Transverse colon (tissue), 4 donors: ENCODE measurements at regions not wholly inside any gene's neighbourhood (a gene's known extent, or its start where the extent isn't known, plus 50 kb on each side); places are given as distances from the start of the nearest gene placed in this dataset.

Source experiments
- DNase-seq: peaks from one replicate; pipeline ENCODE4 v3.0.0-alpha.2; 2019
- H3K27ac ChIP-seq, 4 donors: fragments of 200-600 bp; sonication (generic); 2 replicates each; pipeline ENCODE4 v1.5.1; 2016 to 2018; ENCODE audit warnings: inconsistent platforms in 4 of 4
- H3K27me3 ChIP-seq: fragments of 200-600 bp; sonication (generic); 2 replicates; pipeline ENCODE4 v1.5.1; 2017; ENCODE audit warnings: inconsistent platforms
- H3K36me3 ChIP-seq, 4 donors: fragments of 200-600 bp; sonication (generic); 2 replicates each; pipeline ENCODE4 v1.5.1; 2017 to 2019; ENCODE audit warnings: inconsistent platforms in 4 of 4
- H3K4me1 ChIP-seq, 4 donors: fragments of 200-600 bp; sonication (generic); 2 replicates each; pipeline ENCODE4 v1.5.1; 2017 to 2020; ENCODE audit warnings: inconsistent platforms in 4 of 4
- H3K4me3 ChIP-seq, 4 donors: fragments of 200-600 bp; sonication (generic); 1 replicate in 1 of 4; 2 replicates in 3 of 4; pipeline versions ENCODE4 v1.5.1 to v1.6.1; 2017 to 2019; ENCODE audit warnings: inconsistent platforms in 4 of 4
- H3K9me3 ChIP-seq, 2 donors: fragments of 200-600 bp; sonication (generic); 2 replicates each; pipeline ENCODE4 v1.5.1; 2017 to 2019; ENCODE audit warnings: inconsistent platforms in 2 of 2
- EP300 ChIP-seq: sonication (generic); formaldehyde crosslinking; IDR thresholded peaks from one replicate; pipeline ENCODE4 v1.6.1; 2017; ENCODE audit warnings: antibody characterized with exemption, low read depth
- POLR2A ChIP-seq: fragments of 450-650 bp; IDR thresholded peaks from one replicate; pipeline ENCODE4 v1.6.1; 2016; ENCODE audit warnings: antibody characterized with exemption, mild to moderate bottlenecking, moderate library complexity
- POLR2AphosphoS5 ChIP-seq, 3 donors: sonication (generic); formaldehyde crosslinking; IDR thresholded peaks; one replicate each; pipeline ENCODE4 v1.6.1; 2016; ENCODE audit warnings: antibody characterized with exemption in 3 of 3
- WGBS, 2 donors: methylation state at CpG; one replicate each; pipeline ENCODE4 v1.1.5; 2018; ENCODE audit warnings: low coverage in 1 of 2; 5-methylcytosine and 5-hydroxymethylcytosine counted together
- in situ Hi-C, 4 donors: fragments of 200-750 bp; cut with MboI; loops; one replicate each; pipeline versions ENCODE4 v1.15.0 to v1.15.1; 2017; ENCODE audit warnings: low sequenced_read_pairs in 3 of 4, low pct_ligation_motif_present in 1 of 4, low pct_unique_long_range_greater_than_20kb in 1 of 4
- intact Hi-C: fragments of 100-400 bp; cut with DNase I; formaldehyde crosslinking; loops from one replicate; pipeline ENCODE4 v1.15.1; 2023; ENCODE audit warnings: low total_unique reads
- TF ChIP-seq, protein P1 (sequence below), 5 experiments: fragments of 200-600 bp in 3 of 5; fragments of 450-650 bp in 2 of 5; sonication (generic) in 3 of 5; IDR thresholded peaks; 1 replicate in 2 of 5; 2 replicates in 3 of 5; pipeline ENCODE4 v1.5.1; 2016 to 2017; ENCODE audit warnings: antibody characterized with exemption in 5 of 5, inconsistent platforms in 3 of 5, mild to moderate bottlenecking in 2 of 5, moderate library complexity in 1 of 5

DNA sequence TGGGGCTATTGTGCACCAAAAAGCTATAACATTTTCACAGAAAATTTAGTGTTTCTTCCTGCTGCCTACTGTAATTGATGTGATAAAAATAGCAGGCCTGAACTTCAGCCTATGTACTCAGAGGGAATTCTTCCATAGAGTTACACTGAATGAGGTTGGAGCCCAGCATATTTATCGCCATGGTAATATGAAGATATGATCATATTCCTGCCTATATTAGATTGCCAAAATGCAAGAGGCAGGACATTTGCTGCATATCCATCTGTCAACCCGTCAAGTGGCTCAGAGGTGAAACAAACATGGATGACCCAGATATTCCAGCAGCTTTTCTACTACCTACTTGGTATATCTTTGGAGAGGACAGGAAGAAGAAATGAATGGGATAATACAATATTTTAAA lies 1150.6 kb downstream of the TBL1XR1 start:
- 20 to 85% methylated on average over 1 to 2 of the region's 2 CpGs for WGBS, 2 donors
- H3K9me3 ChIP-seq, result no peaks in the 10 kb centered on the region
- H3K27ac ChIP-seq, result no peak overlapping the region
- no peaks in the 10 kb centered on the region for H3K4me1 ChIP-seq
- no peak for DNase-seq
- TF ChIP-seq POLR2AphosphoS5 (IDR thresholded peaks at IDR 0.05) (no peak), POLR2A (no peak), EP300 (no peak)
- TF ChIP-seq, protein P1, sequence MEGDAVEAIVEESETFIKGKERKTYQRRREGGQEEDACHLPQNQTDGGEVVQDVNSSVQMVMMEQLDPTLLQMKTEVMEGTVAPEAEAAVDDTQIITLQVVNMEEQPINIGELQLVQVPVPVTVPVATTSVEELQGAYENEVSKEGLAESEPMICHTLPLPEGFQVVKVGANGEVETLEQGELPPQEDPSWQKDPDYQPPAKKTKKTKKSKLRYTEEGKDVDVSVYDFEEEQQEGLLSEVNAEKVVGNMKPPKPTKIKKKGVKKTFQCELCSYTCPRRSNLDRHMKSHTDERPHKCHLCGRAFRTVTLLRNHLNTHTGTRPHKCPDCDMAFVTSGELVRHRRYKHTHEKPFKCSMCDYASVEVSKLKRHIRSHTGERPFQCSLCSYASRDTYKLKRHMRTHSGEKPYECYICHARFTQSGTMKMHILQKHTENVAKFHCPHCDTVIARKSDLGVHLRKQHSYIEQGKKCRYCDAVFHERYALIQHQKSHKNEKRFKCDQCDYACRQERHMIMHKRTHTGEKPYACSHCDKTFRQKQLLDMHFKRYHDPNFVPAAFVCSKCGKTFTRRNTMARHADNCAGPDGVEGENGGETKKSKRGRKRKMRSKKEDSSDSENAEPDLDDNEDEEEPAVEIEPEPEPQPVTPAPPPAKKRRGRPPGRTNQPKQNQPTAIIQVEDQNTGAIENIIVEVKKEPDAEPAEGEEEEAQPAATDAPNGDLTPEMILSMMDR (IDR thresholded peaks at IDR 0.05), result no peak
- in situ Hi-C loops, result no loop called here
- intact Hi-C loops, result no loop called here
- H3K36me3 ChIP-seq, result no peaks in the 10 kb centered on the region
- no peaks in the 10 kb centered on the region for H3K27me3 ChIP-seq
- no peak overlapping the region for H3K4me3 ChIP-seq

DNA sequence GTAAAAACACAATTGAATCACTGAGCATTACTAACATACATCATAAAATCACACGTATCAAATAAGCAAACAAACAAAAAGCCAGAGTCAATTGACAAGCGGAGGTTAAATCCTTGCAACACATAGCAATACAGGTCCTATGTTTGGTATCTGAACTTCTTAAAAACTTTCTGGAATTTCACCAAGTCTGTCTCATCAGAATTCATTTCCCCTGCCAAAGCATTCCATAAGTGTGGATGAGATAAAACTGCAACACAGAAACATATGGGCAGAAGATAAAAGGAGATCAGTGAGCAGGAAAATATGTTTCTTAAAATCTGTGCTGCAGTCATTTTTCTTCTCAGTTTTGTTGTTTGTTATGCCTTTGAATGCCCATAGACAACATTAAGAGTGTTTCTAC lies 1155.5 kb downstream of the TBL1XR1 start:
- Histone ChIP-seq H3K9me3 (no peaks in the 10 kb centered on the region), H3K27me3 (no peaks in the 10 kb centered on the region), H3K27ac (no peak overlapping the region), H3K36me3 (no peaks in the 10 kb centered on the region), H3K4me3 (no peak overlapping the region), H3K4me1 (no peaks in the 10 kb centered on the region)
- 49 to 56% methylated on average over 2 of the region's 2 CpGs for WGBS, 2 donors
- intact Hi-C loops, result no loop called here
- DNase-seq, result no peak
- in situ Hi-C loops, result no loop called here
- TF ChIP-seq POLR2A (no peak), EP300 (no peak), POLR2AphosphoS5 (IDR thresholded peaks at IDR 0.05) (no peak)
- TF ChIP-seq, protein P1 (IDR thresholded peaks at IDR 0.05), result no peak

DNA sequence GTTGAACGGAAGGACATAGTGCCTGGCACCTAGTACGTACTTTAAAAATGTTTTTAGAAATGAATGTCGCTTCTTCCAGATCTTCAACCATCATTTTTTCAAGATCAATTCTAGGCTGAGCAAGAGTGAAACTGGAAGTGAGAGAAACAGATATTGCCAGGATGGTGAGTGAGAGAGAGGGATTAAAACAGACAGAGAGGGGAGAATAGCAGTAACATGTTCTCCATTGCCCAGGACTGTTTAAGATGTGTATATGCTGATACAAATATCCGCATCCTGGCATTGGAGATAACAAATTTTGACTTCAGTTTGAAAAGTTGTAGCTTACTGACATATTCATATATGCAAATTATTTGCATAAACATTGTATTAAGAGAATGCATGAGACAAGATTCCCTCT lies 1156.1 kb downstream of the TBL1XR1 start:
- no peak for DNase-seq
- in situ Hi-C loops, result no loop called here

DNA sequence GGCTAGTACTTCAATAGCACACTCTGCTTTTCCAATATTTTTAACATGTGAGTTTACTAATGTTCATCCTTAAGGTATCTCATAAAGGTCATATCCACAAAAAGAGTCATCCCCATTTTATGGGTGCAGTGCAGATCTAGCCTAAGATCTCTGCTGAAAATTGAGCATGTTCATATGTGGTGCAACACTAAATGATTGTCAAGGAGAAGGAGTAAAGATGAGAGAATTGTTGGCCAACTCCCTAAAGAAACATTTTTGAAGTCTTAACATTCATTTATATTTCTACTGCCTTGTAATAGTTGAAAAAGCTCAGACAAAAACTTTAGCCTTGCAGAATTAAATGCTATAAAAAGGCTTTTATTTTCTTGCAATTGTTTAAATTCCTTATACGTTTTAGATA lies 1159.6 kb downstream of the TBL1XR1 start:
- TF ChIP-seq, protein P1 (IDR thresholded peaks at IDR 0.05), result no peak
- TF ChIP-seq EP300, result no peak
- Histone ChIP-seq H3K36me3 (no peaks in the 10 kb centered on the region), H3K4me1 (no peaks in the 10 kb centered on the region), H3K27me3 (no peaks in the 10 kb centered on the region), H3K4me3 (no peak overlapping the region), H3K27ac (no peak overlapping the region), H3K9me3 (no peaks in the 10 kb centered on the region)
- in situ Hi-C loops (no loop called here), intact Hi-C loops (no loop called here)
- DNase-seq, result no peak
- 71 to 75% methylated on average over 1 of the region's 1 CpG for WGBS, 2 donors

More for the DNA sequence above, 1156.1 kb downstream of the TBL1XR1 start:
- TF ChIP-seq, protein P1 (IDR thresholded peaks at IDR 0.05), result no peak
- TF ChIP-seq POLR2AphosphoS5 (IDR thresholded peaks at IDR 0.05), result no peak
- no peak for TF ChIP-seq EP300
- TF ChIP-seq POLR2A, result no peak
- no peaks in the 10 kb centered on the region for H3K4me1 ChIP-seq
- WGBS, 2 donors, result 90 to 95% methylated on average over 4 of the region's 4 CpGs
- no peak overlapping the region for H3K27ac ChIP-seq
- H3K4me3 ChIP-seq, result no peak overlapping the region
- H3K36me3 ChIP-seq, result no peaks in the 10 kb centered on the region
- no peaks in the 10 kb centered on the region for H3K9me3 ChIP-seq
- intact Hi-C loops, result no loop called here
- no peaks in the 10 kb centered on the region for H3K27me3 ChIP-seq
